Ascending aorta (tissue), 2 donors: ENCODE measurements at regions not wholly inside any gene's neighbourhood (a gene's known extent, or its start where the extent isn't known, plus 50 kb on each side); places are given as distances from the start of the nearest gene placed in this dataset.

Experiments
- DNase-seq, 2 donors: peaks; one replicate each; pipeline ENCODE4 v3.0.0-alpha.2; 2019; ENCODE audit warnings: low spot score in 2 of 2
- H3K27ac ChIP-seq, 2 donors: fragments of 200-600 bp; sonication (generic); one replicate each; pipeline ENCODE4 v1.5.1; 2016 to 2017; ENCODE audit warnings: mild to moderate bottlenecking in 1 of 2
- H3K27me3 ChIP-seq: fragments of 200-600 bp; sonication (generic); one replicate; pipeline ENCODE4 v1.5.1; 2017
- H3K36me3 ChIP-seq, 2 donors: fragments of 200-600 bp; sonication (generic); one replicate each; pipeline ENCODE4 v1.5.1; 2016
- H3K4me1 ChIP-seq, 2 donors: fragments of 200-600 bp; sonication (generic); one replicate each; pipeline ENCODE4 v1.5.1; 2016 to 2017; ENCODE audit warnings: mild to moderate bottlenecking in 1 of 2
- H3K4me3 ChIP-seq, 2 donors: fragments of 200-600 bp; sonication (generic); one replicate each; pipeline ENCODE4 v1.5.1; 2016 to 2017; ENCODE audit warnings: mild to moderate bottlenecking in 1 of 2
- H3K9me3 ChIP-seq, 2 donors: fragments of 200-600 bp; sonication (generic); one replicate each; pipeline ENCODE4 v1.5.1; 2016
- intact Hi-C: fragments of 100-400 bp; cut with DNase I; formaldehyde crosslinking; loops from one replicate; pipeline ENCODE4 v1.15.1; 2023
- TF ChIP-seq, protein P1 (sequence below), 3 experiments: fragments of 200-600 bp in 2 of 3; fragments of 450-650 bp in 1 of 3; sonication (generic) in 2 of 3; IDR thresholded peaks; one replicate each; pipeline ENCODE4 v1.5.1; 2016 to 2019; ENCODE audit warnings: antibody characterized with exemption in 3 of 3, mild to moderate bottlenecking in 1 of 3, moderate library complexity in 1 of 3

DNA sequence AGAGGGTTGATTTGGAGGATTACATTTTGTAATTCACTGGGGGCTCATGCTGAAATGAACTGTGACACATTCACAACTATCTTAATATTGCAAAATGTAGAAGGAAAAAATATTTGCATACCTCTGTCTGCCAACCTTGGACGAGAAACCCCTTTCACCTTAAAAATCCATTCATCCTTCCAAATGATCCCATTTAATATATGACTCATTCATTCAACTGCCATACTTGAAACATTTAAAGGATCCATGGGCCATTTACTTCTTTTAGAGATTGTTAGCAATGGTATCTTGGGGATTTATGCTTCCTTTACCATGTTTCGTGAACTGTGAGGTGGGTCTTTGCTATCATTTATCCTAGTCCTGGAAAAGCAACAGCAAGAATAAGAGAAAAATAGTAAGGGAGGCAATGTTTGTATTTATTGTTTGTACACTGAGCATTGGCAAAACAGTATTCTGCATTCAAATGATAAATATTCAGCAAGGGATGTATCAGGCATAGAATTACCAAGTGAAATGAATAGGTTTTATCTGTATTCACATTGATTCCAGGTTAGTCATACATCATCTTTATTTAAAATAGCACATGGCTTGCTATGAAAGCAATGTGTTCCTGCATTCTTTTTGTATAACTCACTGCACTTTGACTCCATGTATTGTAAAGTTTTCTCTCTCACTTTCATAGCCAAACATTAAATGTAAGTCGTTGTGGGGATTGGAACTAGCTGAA, 378.1 kb downstream of the NSUN3 start:
- no peak overlapping the region for H3K4me3 ChIP-seq
- intact Hi-C loops = no loop called here

DNA sequence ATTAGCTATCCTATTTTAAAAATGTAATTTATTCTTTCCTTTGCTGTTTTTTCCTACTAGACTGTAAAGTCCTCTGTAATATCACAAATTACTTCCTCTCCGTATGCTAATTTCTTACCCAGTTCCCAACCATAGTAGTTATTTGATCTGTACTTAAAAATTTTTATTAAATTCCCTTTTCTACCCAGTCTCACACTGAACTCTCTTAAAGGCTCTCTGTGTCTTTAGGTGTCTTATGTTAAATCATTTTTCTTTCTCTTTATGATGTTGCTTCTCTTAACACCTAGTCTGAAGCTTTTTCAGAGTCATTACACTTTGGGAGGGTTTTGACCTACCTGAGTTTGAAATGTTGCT, 378.6 kb downstream of the NSUN3 start:
- Histone ChIP-seq H3K4me1 (no peaks in the 10 kb centered on the region), H3K27me3 (no peaks in the 10 kb centered on the region), H3K27ac (no peak overlapping the region), H3K36me3 (no peaks in the 10 kb centered on the region), H3K9me3 (no peaks in the 10 kb centered on the region), H3K4me3 (no peak overlapping the region)
- intact Hi-C loops = no loop called here
- DNase-seq = no peak
- TF ChIP-seq, protein P1, sequence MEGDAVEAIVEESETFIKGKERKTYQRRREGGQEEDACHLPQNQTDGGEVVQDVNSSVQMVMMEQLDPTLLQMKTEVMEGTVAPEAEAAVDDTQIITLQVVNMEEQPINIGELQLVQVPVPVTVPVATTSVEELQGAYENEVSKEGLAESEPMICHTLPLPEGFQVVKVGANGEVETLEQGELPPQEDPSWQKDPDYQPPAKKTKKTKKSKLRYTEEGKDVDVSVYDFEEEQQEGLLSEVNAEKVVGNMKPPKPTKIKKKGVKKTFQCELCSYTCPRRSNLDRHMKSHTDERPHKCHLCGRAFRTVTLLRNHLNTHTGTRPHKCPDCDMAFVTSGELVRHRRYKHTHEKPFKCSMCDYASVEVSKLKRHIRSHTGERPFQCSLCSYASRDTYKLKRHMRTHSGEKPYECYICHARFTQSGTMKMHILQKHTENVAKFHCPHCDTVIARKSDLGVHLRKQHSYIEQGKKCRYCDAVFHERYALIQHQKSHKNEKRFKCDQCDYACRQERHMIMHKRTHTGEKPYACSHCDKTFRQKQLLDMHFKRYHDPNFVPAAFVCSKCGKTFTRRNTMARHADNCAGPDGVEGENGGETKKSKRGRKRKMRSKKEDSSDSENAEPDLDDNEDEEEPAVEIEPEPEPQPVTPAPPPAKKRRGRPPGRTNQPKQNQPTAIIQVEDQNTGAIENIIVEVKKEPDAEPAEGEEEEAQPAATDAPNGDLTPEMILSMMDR (IDR thresholded peaks at IDR 0.05) = no peak

More for the DNA sequence above, 378.1 kb downstream of the NSUN3 start:
- Histone ChIP-seq H3K36me3 (no peaks in the 10 kb centered on the region), H3K27me3 (no peaks in the 10 kb centered on the region), H3K9me3 (no peaks in the 10 kb centered on the region), H3K27ac (no peak overlapping the region), H3K4me1 (no peaks in the 10 kb centered on the region)
- DNase-seq = no peak
- TF ChIP-seq, protein P1 (IDR thresholded peaks at IDR 0.05) = no peak

DNA sequence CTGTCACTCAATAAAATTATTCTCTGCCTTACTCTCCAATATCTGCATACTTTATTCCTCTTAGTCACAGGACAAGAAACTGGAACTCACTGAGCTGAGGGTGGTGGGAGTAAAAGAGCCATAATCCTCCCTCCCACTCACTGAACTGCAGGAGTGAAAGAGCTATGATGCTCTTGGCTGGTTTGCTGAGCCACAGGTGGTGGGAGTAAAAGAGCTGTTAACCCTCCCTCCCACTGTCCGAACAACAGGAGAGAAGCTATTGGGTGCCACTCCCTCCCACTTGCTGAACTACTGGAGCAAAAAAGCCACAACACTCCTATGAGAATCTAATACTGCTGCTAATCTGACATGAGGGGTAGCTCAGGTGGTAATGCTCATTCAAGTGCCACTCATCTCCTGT, 391.0 kb downstream of the NSUN3 start:
- Histone ChIP-seq H3K36me3 (no peaks in the 10 kb centered on the region), H3K4me3 (no peak overlapping the region), H3K4me1 (no peaks in the 10 kb centered on the region), H3K27me3 (no peaks in the 10 kb centered on the region), H3K27ac (no peak overlapping the region), H3K9me3 (no peaks in the 10 kb centered on the region)
- intact Hi-C loops = no loop called here
- DNase-seq = no peak
- TF ChIP-seq, protein P1 (IDR thresholded peaks at IDR 0.05) = no peak

DNA sequence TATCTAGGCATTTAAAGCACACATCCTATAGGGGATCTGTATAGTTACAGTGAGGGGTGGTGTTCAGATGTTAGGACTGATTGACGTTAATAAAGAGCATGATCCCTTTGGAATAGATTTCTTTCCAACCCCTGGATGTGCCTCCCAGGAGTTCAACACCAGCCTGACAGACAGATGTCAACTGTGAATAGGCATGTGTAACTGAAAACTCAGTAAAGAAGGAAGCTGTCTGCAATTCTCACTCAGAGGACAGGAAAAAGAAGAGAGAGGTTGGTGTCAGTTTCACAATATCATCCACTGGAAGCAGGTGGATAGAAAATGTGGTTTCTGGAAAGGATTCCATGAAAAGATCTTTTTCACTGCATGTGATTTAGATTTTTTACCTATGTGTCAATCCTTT, 396.3 kb downstream of the NSUN3 start:
- TF ChIP-seq, protein P1 (IDR thresholded peaks at IDR 0.05) = no peak
- no peak for DNase-seq
- Histone ChIP-seq H3K36me3 (no peaks in the 10 kb centered on the region), H3K27ac (no peak overlapping the region), H3K27me3 (no peaks in the 10 kb centered on the region), H3K9me3 (no peaks in the 10 kb centered on the region), H3K4me3 (no peak overlapping the region), H3K4me1 (no peaks in the 10 kb centered on the region)
- intact Hi-C loops = no loop called here

DNA sequence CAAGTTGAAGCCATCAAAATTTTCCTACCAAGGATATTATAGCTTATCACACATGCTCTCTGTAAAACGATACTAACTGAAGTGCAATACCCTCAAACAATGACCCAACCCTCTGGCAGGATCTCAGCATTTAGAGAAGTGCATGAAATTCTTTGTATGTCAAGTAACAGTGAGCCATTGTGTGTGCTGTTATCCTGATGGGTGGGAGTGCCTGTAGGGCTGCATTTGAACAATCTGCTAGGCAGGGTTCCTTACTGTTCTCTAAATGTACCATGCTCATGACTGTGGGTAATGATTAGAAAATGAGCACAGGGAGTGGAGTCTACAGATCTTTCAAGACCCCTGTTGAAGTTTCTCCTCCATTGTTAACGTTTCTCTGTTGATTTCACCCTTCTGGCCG, 398.1 kb downstream of the NSUN3 start:
- intact Hi-C loops = no loop called here
- no peaks in the 10 kb centered on the region for H3K4me1 ChIP-seq
- no peaks in the 10 kb centered on the region for H3K36me3 ChIP-seq
- no peak overlapping the region for H3K27ac ChIP-seq
- no peak for DNase-seq
- no peak overlapping the region for H3K4me3 ChIP-seq
- TF ChIP-seq, protein P1 (IDR thresholded peaks at IDR 0.05) = no peak
- no peaks in the 10 kb centered on the region for H3K9me3 ChIP-seq
- no peaks in the 10 kb centered on the region for H3K27me3 ChIP-seq

DNA sequence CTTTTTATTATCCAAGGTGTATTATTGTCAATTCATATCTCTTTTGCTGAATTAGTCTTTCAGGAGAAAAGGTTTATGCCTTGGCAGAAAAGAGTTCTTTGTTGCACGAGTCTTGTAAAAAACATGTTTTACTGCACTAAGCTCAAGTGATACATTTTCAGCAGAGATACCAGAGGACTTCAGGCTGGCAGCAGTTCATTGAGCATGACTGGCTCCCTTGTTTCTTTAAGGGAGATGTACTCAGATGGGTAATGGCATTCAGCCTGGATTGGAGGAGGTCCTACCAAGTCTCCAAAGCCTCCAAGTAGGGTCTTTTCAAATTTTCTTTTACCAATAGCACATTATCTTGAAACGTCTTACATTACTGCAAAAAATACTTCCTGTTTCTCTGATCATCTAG, 400.1 kb downstream of the NSUN3 start:
- Histone ChIP-seq H3K4me3 (no peak overlapping the region), H3K4me1 (no peaks in the 10 kb centered on the region), H3K27ac (no peak overlapping the region), H3K9me3 (no peaks in the 10 kb centered on the region), H3K36me3 (no peaks in the 10 kb centered on the region), H3K27me3 (no peaks in the 10 kb centered on the region)
- intact Hi-C loops = no loop called here
- TF ChIP-seq, protein P1 (IDR thresholded peaks at IDR 0.05) = no peak
- DNase-seq = no peak
